GM12892 (cell line): ENCODE measurements at regions not wholly inside any gene's neighbourhood (a gene's known extent, or its start where the extent isn't known, plus 50 kb on each side); places are given as distances from the start of the nearest gene placed in this dataset.

ENCODE experiments used
- POLR2A ChIP-seq: IDR thresholded peaks from 2 replicates; pipeline ENCODE4 v1.6.1; 2011; ENCODE audit warnings: low read depth, low read length, control low read depth
- POLR2AphosphoS5 ChIP-seq: IDR thresholded peaks from 2 replicates; pipeline ENCODE4 v1.6.1; 2011; ENCODE audit warnings: low read depth, low read length, control low read depth

DNA sequence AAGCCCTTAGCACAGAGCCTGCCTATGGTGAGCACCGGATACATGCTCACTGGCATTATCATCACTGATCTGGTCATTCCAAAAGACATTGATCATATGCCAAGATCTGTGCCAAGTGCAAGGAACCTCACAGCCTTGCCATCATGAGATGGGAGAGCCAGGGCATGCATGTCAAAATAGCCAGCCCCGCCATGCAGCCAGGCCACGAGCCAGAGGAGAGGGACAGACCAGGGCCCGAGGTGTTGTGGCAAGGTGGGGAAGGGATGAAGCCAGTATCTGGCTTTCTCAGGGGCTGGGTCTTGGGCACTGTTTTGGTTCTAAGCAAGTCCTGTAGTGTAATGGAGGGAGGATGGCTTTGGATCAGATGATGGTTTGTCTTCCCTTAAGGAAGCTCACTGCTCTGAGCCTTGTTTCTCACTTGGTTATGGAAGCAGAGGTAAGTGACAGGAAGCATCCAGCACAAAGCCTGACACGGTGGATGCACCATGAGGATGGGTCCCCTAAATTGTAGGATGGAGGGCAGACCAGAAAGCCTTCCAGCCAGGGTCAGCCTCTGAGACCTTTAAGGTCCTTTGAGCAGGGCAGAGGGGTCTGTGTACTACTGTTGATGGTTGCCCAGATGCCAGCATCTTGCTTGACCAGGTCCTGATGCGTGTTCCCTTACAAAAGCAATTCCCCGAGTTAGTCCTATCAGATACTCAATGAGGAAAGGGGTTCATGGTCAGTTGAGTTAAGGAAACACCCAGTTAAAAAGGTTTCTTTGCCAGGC lies 247.7 kb upstream of the TLE3 start:
- TF ChIP-seq POLR2A: no peak
- no peak for TF ChIP-seq POLR2AphosphoS5
